ENCODE measurements at regions not wholly inside any gene's neighbourhood (a gene's known extent, or its start where the extent isn't known, plus 50 kb on each side); places are given as distances from the start of the nearest gene placed in this dataset.

DNA sequence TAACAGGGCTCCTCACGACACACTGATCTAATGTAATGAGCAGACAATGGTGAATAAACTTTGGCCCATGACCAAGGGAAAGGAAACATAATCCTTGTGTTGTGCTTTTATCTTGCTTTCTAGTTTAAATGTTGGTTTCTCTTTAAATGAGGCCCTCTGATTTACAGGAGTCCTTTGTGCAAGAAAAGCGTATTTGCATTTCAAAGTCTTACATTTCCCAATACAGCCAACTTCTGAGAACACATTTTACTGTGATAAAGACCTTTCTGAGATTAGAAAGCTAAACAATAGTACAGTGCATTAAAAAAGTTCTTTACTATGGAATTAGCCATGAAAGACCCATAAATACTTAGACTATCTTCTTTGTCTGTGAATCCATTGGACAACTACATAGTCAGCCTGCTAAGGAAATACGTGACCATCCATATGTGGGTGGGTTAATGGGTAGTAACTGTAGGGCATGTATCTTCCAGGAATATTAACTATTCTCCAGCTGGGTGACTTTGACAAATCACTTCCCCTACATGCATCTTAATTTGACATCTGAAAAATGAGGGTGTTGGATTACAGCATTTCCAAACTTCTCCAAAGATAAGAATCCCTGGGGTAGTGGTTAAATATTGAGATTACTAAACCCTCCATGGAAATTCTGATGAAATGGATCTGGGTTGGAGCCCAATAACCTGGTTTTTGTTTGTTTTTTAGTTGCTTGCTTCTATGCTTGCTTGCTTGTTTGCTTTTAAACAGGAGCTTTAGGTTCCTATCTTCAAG is 50.3 kb upstream of the USP1 start (continued):
- TF ChIP-seq, protein P1, sequence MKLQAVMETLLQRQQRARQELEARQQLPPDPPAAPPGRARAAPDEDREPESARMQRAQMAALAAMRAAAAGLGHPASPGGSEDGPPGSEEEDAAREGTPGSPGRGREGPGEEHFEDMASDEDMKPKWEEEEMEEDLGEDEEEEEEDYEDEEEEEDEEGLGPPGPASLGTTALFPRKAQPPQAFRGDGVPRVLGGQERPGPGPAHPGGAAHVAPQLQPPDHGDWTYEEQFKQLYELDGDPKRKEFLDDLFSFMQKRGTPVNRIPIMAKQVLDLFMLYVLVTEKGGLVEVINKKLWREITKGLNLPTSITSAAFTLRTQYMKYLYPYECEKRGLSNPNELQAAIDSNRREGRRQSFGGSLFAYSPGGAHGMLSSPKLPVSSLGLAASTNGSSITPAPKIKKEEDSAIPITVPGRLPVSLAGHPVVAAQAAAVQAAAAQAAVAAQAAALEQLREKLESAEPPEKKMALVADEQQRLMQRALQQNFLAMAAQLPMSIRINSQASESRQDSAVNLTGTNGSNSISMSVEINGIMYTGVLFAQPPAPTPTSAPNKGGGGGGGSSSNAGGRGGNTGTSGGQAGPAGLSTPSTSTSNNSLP (IDR thresholded peaks at IDR 0.05; ENCODE audit: low read depth, low read length), result peak; percentile 62
- TF ChIP-seq NCOR1 (IDR thresholded peaks at IDR 0.05; ENCODE audit: borderline replicate concordance, low read length), result peak; percentile 76
- TF ChIP-seq GTF3A (CRISPR knock-in tag; conservative IDR thresholded peaks at IDR 0.05), result no peak
- no peak for TF ChIP-seq KDM1A (CRISPR knock-in tag; IDR thresholded peaks at IDR 0.05)
- peak; percentile 71; the same call in 1 of the 2 replicates for TF ChIP-seq GFI1 (CRISPR knock-in tag; IDR thresholded peaks at IDR 0.05; ENCODE audit: borderline replicate concordance)
- TF ChIP-seq KDM6A (CRISPR knock-in tag; IDR thresholded peaks at IDR 0.05; ENCODE audit: low read depth), result peak; percentile 60; the same call in 1 of the 2 replicates
- TF ChIP-seq ZFP90 (CRISPR knock-in tag; IDR thresholded peaks at IDR 0.05; ENCODE audit: borderline replicate concordance), result no peak
- TF ChIP-seq CEBPG (CRISPR knock-in tag; IDR thresholded peaks at IDR 0.05), result peak; percentile 62
- TF ChIP-seq, protein P2, sequence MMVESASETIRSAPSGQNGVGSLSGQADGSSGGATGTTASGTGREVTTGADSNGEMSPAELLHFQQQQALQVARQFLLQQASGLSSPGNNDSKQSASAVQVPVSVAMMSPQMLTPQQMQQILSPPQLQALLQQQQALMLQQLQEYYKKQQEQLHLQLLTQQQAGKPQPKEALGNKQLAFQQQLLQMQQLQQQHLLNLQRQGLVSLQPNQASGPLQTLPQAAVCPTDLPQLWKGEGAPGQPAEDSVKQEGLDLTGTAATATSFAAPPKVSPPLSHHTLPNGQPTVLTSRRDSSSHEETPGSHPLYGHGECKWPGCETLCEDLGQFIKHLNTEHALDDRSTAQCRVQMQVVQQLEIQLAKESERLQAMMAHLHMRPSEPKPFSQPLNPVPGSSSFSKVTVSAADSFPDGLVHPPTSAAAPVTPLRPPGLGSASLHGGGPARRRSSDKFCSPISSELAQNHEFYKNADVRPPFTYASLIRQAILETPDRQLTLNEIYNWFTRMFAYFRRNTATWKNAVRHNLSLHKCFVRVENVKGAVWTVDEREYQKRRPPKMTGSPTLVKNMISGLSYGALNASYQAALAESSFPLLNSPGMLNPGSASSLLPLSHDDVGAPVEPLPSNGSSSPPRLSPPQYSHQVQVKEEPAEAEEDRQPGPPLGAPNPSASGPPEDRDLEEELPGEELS (CRISPR knock-in tag; IDR thresholded peaks at IDR 0.05), result peak; percentile 53; the same call in 1 of the 2 replicates
- no peak for TF ChIP-seq GZF1 (CRISPR knock-in tag; IDR thresholded peaks at IDR 0.05)
- TF ChIP-seq THAP11 (CRISPR knock-in tag; IDR thresholded peaks at IDR 0.05), result 0 out of 2 replicates have a peak, but pooled peaks have one; percentile 30
- TF ChIP-seq ZNF652 (CRISPR knock-in tag; IDR thresholded peaks at IDR 0.05; ENCODE audit: borderline replicate concordance, low read depth), result 0 out of 2 replicates have a peak, but pooled peaks have one; percentile 24
- TF ChIP-seq KLF16 (CRISPR knock-in tag; IDR thresholded peaks at IDR 0.05), result 0 out of 4 replicates have a peak, but pooled peaks of 1 of the 2 experiments have one; percentile 29
